Trophoblast cell (in vitro differentiated cells and primary cell): ENCODE measurements at regions not wholly inside any gene's neighbourhood (a gene's known extent, or its start where the extent isn't known, plus 50 kb on each side); places are given as distances from the start of the nearest gene placed in this dataset.
A peak's percentile ranks its signal among the peaks of the same experiment; 100 is the strongest.

Source experiments
- DNase-seq, 2 donors: peaks; one replicate each; pipeline ENCODE4 v3.0.0-alpha.2; 2016
- H2AFZ ChIP-seq: 2 replicates; pipeline ENCODE4 v1.6.1; 2013; ENCODE audit warnings: low read length, moderate library complexity, mild to moderate bottlenecking; ENCODE audit not compliant: insufficient read depth, poor library complexity
- H2AK5ac ChIP-seq: 2 replicates; pipeline ENCODE4 v1.6.1; 2013; ENCODE audit warnings: mild to moderate bottlenecking, low read length
- H2BK120ac ChIP-seq: 2 replicates; pipeline ENCODE4 v1.6.1; 2013; ENCODE audit warnings: low read length, mild to moderate bottlenecking, moderate library complexity; ENCODE audit not compliant: insufficient read depth, poor library complexity
- H2BK12ac ChIP-seq: 2 replicates; pipeline ENCODE4 v1.6.1; 2013; ENCODE audit warnings: mild to moderate bottlenecking, low read length, moderate library complexity
- H2BK5ac ChIP-seq: 2 replicates; pipeline ENCODE4 v1.6.1; 2013; ENCODE audit warnings: low read length, low read depth, moderate library complexity, mild to moderate bottlenecking; ENCODE audit not compliant: poor library complexity
- H3K14ac ChIP-seq: 2 replicates; pipeline ENCODE4 v1.6.1; 2013; ENCODE audit warnings: mild to moderate bottlenecking, low read length
- H3K18ac ChIP-seq: 2 replicates; pipeline ENCODE4 v1.6.1; 2013; ENCODE audit warnings: mild to moderate bottlenecking, low read length
- H3K23ac ChIP-seq: 2 replicates; pipeline ENCODE4 v1.6.1; 2013; ENCODE audit warnings: low read length
- H3K27ac ChIP-seq: 2 replicates; pipeline ENCODE4 v1.5.1; 2013; ENCODE audit warnings: low read depth, mild to moderate bottlenecking, inconsistent platforms, low read length, moderate library complexity
- H3K27me3 ChIP-seq: 2 replicates; pipeline ENCODE4 v1.6.1; 2013; ENCODE audit warnings: inconsistent platforms, mild to moderate bottlenecking, low read length, moderate library complexity; ENCODE audit not compliant: insufficient read depth
- H3K36me3 ChIP-seq, 2 experiments: 1 replicate in 1 of 2; 2 replicates in 1 of 2; pipeline ENCODE4 v1.6.1; 2013; ENCODE audit warnings: low read length in 2 of 2, mild to moderate bottlenecking in 2 of 2, moderate library complexity in 1 of 2; ENCODE audit not compliant: insufficient read depth in 2 of 2, control insufficient read depth in 1 of 2
- H3K4ac ChIP-seq: 2 replicates; pipeline ENCODE4 v1.6.1; 2013; ENCODE audit warnings: low read depth, mild to moderate bottlenecking, low read length, moderate library complexity
- H3K4me1 ChIP-seq, 2 experiments: 1 replicate in 1 of 2; 2 replicates in 1 of 2; pipeline ENCODE4 v1.6.1; 2013; ENCODE audit warnings: low read length in 2 of 2, mild to moderate bottlenecking in 2 of 2, moderate library complexity in 1 of 2; ENCODE audit not compliant: insufficient read depth in 2 of 2, control insufficient read depth in 1 of 2
- H3K4me2 ChIP-seq: 2 replicates; pipeline ENCODE4 v1.6.1; 2013; ENCODE audit warnings: inconsistent platforms, mild to moderate bottlenecking, low read length, moderate library complexity
- H3K4me3 ChIP-seq: 2 replicates; pipeline ENCODE4 v1.5.1; 2013; ENCODE audit warnings: mild to moderate bottlenecking, low read depth, low read length, inconsistent platforms
- H3K79me1 ChIP-seq: one replicate; pipeline ENCODE4 v1.6.1; 2013; ENCODE audit warnings: low read length
- H3K79me2 ChIP-seq: 2 replicates; pipeline ENCODE4 v1.6.1; 2013; ENCODE audit warnings: low read length, mild to moderate bottlenecking; ENCODE audit not compliant: control insufficient read depth, insufficient read depth, poor library complexity
- H3K9ac ChIP-seq: 2 replicates; pipeline ENCODE4 v1.6.1; 2013; ENCODE audit warnings: mild to moderate bottlenecking, low read length
- H3K9me3 ChIP-seq: 2 replicates; pipeline ENCODE4 v1.6.1; 2013; ENCODE audit warnings: low read depth, mild to moderate bottlenecking, control low read depth, inconsistent platforms, low read length; ENCODE audit not compliant: insufficient read depth
- H4K12ac ChIP-seq: 2 replicates; pipeline ENCODE4 v1.6.1; 2013; ENCODE audit warnings: low read depth, mild to moderate bottlenecking, low read length, moderate library complexity
- H4K8ac ChIP-seq: 2 replicates; pipeline ENCODE4 v1.6.1; 2013; ENCODE audit warnings: low read depth, mild to moderate bottlenecking, low read length, moderate library complexity
- H4K91ac ChIP-seq: one replicate; pipeline ENCODE4 v1.6.1; 2013; ENCODE audit warnings: low read depth, mild to moderate bottlenecking, low read length, moderate library complexity
- WGBS: extraction: QIAGEN DNeasy Blood & Tissue Kit; methylation state at CpG from one replicate; pipeline ENCODE4 v1.1.7; 2013; ENCODE audit warnings: missing lambda C conversion rate; ENCODE audit not compliant: insufficient read length, insufficient coverage; ENCODE audit errors: extremely low coverage; 5-methylcytosine and 5-hydroxymethylcytosine counted together

DNA sequence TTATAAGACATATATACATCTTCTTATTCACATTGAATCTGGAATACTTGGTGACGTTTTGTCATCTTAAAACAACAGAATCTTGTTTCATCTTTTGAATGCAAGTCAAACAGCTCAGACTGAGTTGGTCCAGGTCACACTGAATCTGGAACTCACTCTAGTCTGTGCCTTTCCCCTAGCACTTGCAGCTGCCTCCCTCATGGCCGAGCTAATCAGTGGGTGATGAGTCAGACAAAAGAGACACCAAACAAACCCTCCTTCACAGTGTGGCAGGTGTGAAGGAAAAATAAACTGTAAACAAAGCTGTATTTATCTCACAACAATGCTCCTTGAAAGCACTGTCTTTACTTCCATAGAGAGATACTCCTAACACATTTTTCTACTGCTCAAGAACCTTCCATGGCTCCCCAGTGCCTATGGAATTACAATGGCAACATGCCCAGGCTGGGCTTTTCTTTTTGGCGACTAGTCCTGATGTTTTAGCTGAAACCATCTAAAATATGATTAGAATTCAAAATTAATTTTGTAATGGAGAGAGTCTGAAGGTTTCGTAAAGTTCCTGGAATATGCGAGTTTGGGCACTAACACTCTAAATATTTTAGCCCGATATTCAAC lies 140.0 kb downstream of the ZNF365 start:
- H2AK5ac ChIP-seq: no peak overlapping the region
- H3K79me1 ChIP-seq: no peaks in the 10 kb centered on the region

DNA sequence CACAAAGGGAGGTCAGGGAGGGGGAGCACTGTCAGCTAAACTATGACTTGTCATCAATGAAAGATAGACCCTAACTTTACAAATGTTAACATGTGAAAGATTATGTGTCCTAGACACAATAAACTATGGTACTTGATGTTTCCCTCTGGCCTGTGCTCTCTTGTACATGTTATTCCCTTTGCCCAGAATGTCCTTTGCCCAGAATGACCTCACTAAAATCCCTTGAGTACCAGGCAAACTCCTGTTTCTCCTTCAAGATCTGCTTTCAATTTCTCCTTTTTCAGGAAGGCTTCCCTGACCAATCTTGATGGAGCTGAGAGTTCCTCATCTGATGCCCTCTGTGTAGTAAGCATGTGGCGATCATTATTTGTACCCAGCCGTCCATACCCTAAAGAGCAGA lies 143.1 kb downstream of the ZNF365 start:
- DNase-seq: no peak
- Histone ChIP-seq H3K79me2 (no peaks in the 10 kb centered on the region), H3K27ac (no peak overlapping the region), H3K79me1 (no peaks in the 10 kb centered on the region), H3K23ac (no peak overlapping the region), H2AFZ (no peak overlapping the region), H2BK12ac (no peak overlapping the region), H2BK5ac (no peak overlapping the region), H3K9ac (no peak overlapping the region), H2AK5ac (no peak overlapping the region), H4K91ac (no peak overlapping the region), H3K9me3 (no peaks in the 10 kb centered on the region), H3K4ac (no peak overlapping the region), H3K18ac (no peak overlapping the region), H3K27me3 (no peaks in the 10 kb centered on the region), H3K14ac (no peak overlapping the region), H3K4me2 (no peak overlapping the region), H2BK120ac (no peak overlapping the region), H3K4me1 (no peaks in the 10 kb centered on the region), H3K4me3 (no peak overlapping the region), H4K12ac (no peak overlapping the region), H4K8ac (no peak overlapping the region), H3K36me3 (no peaks in the 10 kb centered on the region)
- no CpG with 5 or more reads among the region's 2 CpGs for WGBS

More for the DNA sequence above, 140.0 kb downstream of the ZNF365 start:
- H3K4me2 ChIP-seq: no peak overlapping the region
- H3K79me2 ChIP-seq: no peaks in the 10 kb centered on the region
- H3K14ac ChIP-seq: no peak overlapping the region
- no peak overlapping the region for H2AFZ ChIP-seq
- H2BK5ac ChIP-seq: no peak overlapping the region
- H2BK12ac ChIP-seq: no peak overlapping the region
- no peaks in the 10 kb centered on the region for H3K36me3 ChIP-seq
- no peak overlapping the region for H3K4me3 ChIP-seq
- DNase-seq: peak in 1 of 2 donors; percentile 52
- H3K23ac ChIP-seq: no peak overlapping the region
- H3K4me1 ChIP-seq: no peaks in the 10 kb centered on the region
- WGBS: no CpG with 5 or more reads among the region's 6 CpGs
- H3K27ac ChIP-seq: no peak overlapping the region
- no peak overlapping the region for H3K9ac ChIP-seq
- H4K8ac ChIP-seq: no peak overlapping the region
- no peak overlapping the region for H2BK120ac ChIP-seq
- H4K12ac ChIP-seq: no peak overlapping the region
- no peak overlapping the region for H3K18ac ChIP-seq
- H3K27me3 ChIP-seq: no peaks in the 10 kb centered on the region
- no peak overlapping the region for H3K4ac ChIP-seq
- no peak overlapping the region for H4K91ac ChIP-seq
- no peaks in the 10 kb centered on the region for H3K9me3 ChIP-seq

DNA sequence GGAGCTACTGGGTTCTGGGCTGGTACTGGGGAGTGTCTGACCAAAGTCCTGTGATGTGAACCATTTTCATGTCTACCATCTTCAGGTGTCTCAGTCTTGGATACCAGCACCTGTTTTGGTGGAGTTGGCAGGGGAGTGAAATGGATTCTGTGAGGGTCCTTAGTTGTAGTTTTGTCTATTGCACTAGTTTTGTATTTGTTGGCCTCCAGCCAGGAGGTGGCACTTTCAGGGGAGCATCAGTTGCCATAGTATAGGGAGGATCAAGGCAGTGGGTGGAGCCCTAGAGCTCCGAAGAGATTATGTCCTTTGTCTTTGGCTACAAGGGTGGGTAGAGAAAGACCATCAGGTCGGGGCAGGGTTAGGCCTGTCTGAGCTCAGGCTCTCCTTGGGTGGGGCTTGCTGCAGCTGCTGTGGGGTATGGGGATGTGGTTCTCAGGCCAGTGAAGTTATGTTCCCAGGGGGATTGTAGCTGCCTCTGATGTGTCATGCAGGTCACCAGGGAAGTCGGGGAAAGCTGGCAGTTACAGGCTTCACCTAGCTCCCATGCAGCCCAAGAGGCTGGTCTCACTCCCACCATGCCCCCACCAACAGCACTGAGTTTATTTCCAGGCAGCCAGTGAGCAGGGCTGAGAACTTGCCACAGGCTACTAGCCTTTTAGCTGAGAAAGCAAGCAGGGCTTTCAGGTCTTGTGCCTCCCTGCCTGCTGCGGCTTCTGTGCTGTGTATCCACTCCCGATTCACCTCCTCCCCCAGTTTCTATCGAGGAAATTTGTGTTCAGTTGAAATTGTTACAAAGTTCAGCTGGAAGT lies 153.1 kb downstream of the ZNF365 start:
- no CpG with 5 or more reads among the region's 6 CpGs for WGBS
- H3K23ac ChIP-seq: no peak overlapping the region
- H3K9ac ChIP-seq: no peak overlapping the region
- no peak overlapping the region for H4K91ac ChIP-seq
- no peaks in the 10 kb centered on the region for H3K79me1 ChIP-seq
- no peak overlapping the region for H2BK120ac ChIP-seq
- DNase-seq: no peak
- no peak overlapping the region for H3K4me2 ChIP-seq
- H3K9me3 ChIP-seq: no peaks in the 10 kb centered on the region
- no peak overlapping the region for H4K12ac ChIP-seq
- H3K4me1 ChIP-seq: no peaks in the 10 kb centered on the region
- H3K36me3 ChIP-seq: no peaks in the 10 kb centered on the region
- H3K4me3 ChIP-seq: no peak overlapping the region
- no peak overlapping the region for H2AK5ac ChIP-seq
- H3K27me3 ChIP-seq: no peaks in the 10 kb centered on the region
- H2BK5ac ChIP-seq: no peak overlapping the region
- H3K18ac ChIP-seq: no peak overlapping the region
- H3K14ac ChIP-seq: no peak overlapping the region
- no peaks in the 10 kb centered on the region for H3K79me2 ChIP-seq
- no peak overlapping the region for H3K4ac ChIP-seq
- H2AFZ ChIP-seq: no peak overlapping the region
- no peak overlapping the region for H4K8ac ChIP-seq
- no peak overlapping the region for H2BK12ac ChIP-seq
- no peak overlapping the region for H3K27ac ChIP-seq

DNA sequence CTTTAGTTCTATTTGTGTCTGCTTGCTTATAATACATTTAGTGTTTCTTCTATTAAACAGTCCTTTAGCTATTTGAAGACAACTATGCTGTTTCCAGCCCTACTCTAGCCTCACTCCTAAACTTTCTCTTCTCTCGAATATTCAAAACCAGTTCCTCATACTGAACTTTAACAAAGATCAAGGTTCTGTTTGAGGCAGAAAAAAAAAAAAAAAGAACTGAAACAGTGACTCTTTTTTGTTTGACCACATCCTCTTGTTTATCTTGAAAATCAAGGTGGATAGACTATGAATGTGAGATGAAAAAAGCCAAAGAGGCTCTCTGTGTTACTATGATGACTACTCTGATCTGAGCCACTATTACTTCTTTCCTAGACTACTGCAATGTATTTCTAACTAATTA lies 154.3 kb downstream of the ZNF365 start:
- H3K27ac ChIP-seq: no peak overlapping the region
- H3K79me1 ChIP-seq: no peaks in the 10 kb centered on the region
- H3K4me1 ChIP-seq: no peaks in the 10 kb centered on the region
- no peaks in the 10 kb centered on the region for H3K27me3 ChIP-seq
- no peak overlapping the region for H2AK5ac ChIP-seq
- no peak overlapping the region for H4K91ac ChIP-seq
- H3K79me2 ChIP-seq: no peaks in the 10 kb centered on the region
- no peak overlapping the region for H3K4me3 ChIP-seq
- no peak overlapping the region for H3K23ac ChIP-seq
- H3K18ac ChIP-seq: no peak overlapping the region
- H2BK12ac ChIP-seq: no peak overlapping the region
- no peak overlapping the region for H3K9ac ChIP-seq
- H3K9me3 ChIP-seq: no peaks in the 10 kb centered on the region
- H3K14ac ChIP-seq: no peak overlapping the region
- no peak for DNase-seq
- H4K8ac ChIP-seq: no peak overlapping the region
- H4K12ac ChIP-seq: no peak overlapping the region
- no peak overlapping the region for H3K4me2 ChIP-seq
- no peak overlapping the region for H3K4ac ChIP-seq
- WGBS: no CpG with 5 or more reads among the region's 1 CpG
- no peak overlapping the region for H2AFZ ChIP-seq
- H2BK120ac ChIP-seq: no peak overlapping the region
- H3K36me3 ChIP-seq: no peaks in the 10 kb centered on the region
- H2BK5ac ChIP-seq: no peak overlapping the region
